NB4 (cell line): ENCODE measurements at regions not wholly inside any gene's neighbourhood (a gene's known extent, or its start where the extent isn't known, plus 50 kb on each side); places are given as distances from the start of the nearest gene placed in this dataset.
A peak's percentile ranks its signal among the peaks of the same experiment; 100 is the strongest.

Experiments
- DNase-seq: peaks from one replicate; pipeline ENCODE4 v3.0.0; 2010; ENCODE audit warnings: low read depth
- H3K4me3 ChIP-seq: one replicate; pipeline ENCODE4 v1.5.1; 2011; ENCODE audit warnings: mild to moderate bottlenecking, low read depth, low read length, moderate library complexity
- MYC ChIP-seq: IDR thresholded peaks from 2 replicates; pipeline ENCODE4 v1.6.1; 2011; ENCODE audit warnings: low read depth, low read length
- POLR2A ChIP-seq: IDR thresholded peaks from 2 replicates; pipeline ENCODE4 v1.6.1; 2011; ENCODE audit warnings: mild to moderate bottlenecking; ENCODE audit not compliant: insufficient read length; ENCODE audit errors: extremely low read depth
- TF ChIP-seq, protein P1 (sequence below): IDR thresholded peaks from one replicate; pipeline ENCODE4 v1.5.1; 2012; ENCODE audit warnings: low read depth, low read length
- TF ChIP-seq, protein P2 (sequence below): IDR thresholded peaks from 2 replicates; pipeline ENCODE4 v1.6.1; 2011; ENCODE audit warnings: low read depth, low read length

DNA sequence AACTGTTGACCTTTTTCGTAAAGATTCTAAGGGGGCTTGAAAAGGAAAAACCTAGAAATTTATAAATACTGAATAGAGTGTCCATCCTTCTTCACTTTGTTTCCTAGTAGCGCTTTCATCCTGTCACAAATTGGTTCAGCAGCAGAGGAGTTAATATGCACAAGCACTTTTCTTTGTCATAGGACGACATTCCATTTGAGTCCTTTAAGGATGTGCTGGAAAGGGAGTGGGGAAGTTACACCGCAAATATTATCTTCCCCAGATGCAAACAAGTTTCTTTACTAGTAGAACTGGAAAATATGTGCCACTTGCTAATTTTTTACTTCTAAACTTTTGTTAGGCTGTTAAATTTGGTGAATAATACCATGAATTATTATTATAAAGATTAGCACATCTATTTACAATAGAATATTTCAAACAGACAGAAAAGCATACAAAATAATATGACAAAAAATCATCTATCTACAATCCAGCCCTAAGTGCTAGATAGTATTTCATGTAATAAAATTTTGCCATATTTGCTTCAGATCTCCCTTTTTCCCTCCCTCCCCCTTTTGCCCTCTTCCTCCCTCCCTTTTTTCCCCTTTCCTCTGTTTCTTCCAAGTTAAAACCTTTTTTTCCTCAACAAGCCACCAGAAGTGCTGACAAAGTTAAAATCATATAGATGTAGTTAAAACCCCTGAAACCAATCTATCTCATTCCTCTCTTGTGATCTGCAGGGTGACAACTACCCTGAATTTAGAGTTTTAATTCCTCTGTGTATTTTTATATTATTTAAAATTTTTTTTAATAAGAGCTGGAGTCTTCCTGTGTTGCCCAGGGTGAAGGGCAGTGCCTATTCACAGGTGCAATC is 50.5 kb upstream of the MAP4K3 start:
- DNase-seq: no peak
- no peak overlapping the region for H3K4me3 ChIP-seq
- no peak for TF ChIP-seq MYC
- TF ChIP-seq, protein P1, sequence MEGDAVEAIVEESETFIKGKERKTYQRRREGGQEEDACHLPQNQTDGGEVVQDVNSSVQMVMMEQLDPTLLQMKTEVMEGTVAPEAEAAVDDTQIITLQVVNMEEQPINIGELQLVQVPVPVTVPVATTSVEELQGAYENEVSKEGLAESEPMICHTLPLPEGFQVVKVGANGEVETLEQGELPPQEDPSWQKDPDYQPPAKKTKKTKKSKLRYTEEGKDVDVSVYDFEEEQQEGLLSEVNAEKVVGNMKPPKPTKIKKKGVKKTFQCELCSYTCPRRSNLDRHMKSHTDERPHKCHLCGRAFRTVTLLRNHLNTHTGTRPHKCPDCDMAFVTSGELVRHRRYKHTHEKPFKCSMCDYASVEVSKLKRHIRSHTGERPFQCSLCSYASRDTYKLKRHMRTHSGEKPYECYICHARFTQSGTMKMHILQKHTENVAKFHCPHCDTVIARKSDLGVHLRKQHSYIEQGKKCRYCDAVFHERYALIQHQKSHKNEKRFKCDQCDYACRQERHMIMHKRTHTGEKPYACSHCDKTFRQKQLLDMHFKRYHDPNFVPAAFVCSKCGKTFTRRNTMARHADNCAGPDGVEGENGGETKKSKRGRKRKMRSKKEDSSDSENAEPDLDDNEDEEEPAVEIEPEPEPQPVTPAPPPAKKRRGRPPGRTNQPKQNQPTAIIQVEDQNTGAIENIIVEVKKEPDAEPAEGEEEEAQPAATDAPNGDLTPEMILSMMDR: no peak
- TF ChIP-seq POLR2A: no peak

DNA sequence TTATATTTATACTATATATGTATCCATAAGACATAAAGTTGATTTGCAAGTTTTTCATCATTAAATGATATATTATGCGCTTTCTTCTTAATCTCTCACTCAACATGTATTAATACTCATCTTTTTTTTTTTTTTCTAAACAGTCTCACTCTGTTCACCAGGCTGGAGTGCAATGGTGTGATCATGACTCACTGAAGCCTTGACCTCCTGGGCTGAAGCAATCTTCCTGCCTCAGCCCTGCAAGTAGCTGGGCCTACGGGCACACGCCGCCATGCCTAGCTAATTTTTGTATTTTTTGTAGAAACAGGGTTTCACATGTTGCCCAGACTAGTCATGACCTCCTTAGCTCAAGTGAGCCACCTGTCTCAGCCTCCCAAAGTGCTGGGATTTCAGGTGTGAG is 51.4 kb upstream of the MAP4K3 start:
- no peak for TF ChIP-seq POLR2A
- TF ChIP-seq, protein P2, sequence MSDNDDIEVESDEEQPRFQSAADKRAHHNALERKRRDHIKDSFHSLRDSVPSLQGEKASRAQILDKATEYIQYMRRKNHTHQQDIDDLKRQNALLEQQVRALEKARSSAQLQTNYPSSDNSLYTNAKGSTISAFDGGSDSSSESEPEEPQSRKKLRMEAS: no peak
- TF ChIP-seq MYC: no peak
- TF ChIP-seq, protein P1: no peak
- peak; percentile 80 for DNase-seq
- no peak overlapping the region for H3K4me3 ChIP-seq

DNA sequence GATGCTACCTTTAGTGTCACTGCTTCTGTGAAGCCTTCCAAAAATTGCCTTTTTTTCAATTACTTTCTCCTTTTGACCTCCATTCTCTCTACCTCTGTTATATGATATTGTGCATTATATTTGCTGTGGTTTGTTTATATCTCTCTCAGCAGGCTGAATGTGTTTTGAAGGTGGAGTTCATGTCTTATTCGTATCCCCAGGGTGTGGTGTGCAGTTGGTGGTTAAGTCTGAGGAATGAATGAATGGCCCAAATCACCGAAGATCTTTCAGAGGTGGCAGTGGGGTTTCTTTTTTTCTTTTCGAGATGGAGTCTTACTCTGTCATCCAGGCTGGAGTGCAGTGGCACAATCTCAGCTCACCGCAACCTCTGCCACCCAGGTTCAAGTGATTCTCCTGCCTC is 53.5 kb upstream of the MAP4K3 start:
- TF ChIP-seq, protein P2: no peak
- TF ChIP-seq, protein P1: no peak
- TF ChIP-seq MYC (no peak), POLR2A (no peak)
- no peak overlapping the region for H3K4me3 ChIP-seq
- no peak for DNase-seq

DNA sequence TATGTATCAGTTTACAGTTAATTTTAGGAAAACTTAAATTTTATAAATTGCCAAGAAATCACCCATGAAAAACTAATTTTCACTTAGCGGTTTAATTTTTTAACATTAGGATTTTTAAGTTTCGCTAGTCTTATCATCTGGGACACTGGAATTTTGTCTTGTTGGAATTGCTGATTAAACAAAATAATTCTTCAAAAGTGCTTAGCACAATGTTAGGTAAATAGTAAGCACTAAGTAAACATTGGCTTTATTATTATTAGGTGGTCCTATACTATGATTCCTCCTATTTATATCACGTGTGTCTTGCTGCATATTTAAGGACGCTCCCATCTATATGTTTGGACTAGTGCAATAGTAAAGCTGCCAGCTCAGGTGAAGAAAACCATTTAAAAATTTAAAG is 54.6 kb upstream of the MAP4K3 start:
- TF ChIP-seq, protein P2: no peak
- TF ChIP-seq MYC (no peak), POLR2A (no peak)
- TF ChIP-seq, protein P1: no peak
- no peak overlapping the region for H3K4me3 ChIP-seq
- no peak for DNase-seq

DNA sequence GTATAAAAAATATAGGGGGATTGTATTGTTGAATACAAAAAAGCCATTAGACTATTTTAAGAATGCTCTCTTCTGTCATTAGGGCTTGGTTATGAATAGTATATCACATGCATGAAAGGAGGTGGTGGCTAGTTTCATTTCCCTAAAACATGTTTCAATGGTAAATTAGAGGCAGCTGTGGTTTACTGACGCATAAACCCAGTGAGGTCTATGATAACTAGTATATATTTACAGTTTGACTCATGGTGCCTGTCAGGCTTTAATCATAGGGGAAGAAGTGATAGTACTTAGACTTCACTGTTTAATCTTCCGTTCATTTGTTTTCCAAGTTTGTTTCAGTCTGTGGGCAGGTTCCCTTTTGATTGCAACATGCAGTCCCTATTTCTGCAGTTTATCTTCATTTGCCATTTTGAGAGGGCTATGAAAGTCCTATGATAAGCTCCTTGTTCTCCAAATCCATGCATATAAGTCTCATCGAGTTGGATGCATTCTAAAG is 55.1 kb upstream of the MAP4K3 start:
- TF ChIP-seq MYC: no peak
- TF ChIP-seq, protein P2: no peak
- TF ChIP-seq POLR2A: no peak
- TF ChIP-seq, protein P1: no peak
- peak; percentile 92 for DNase-seq
- peak overlapping the region; percentile 1 for H3K4me3 ChIP-seq

DNA sequence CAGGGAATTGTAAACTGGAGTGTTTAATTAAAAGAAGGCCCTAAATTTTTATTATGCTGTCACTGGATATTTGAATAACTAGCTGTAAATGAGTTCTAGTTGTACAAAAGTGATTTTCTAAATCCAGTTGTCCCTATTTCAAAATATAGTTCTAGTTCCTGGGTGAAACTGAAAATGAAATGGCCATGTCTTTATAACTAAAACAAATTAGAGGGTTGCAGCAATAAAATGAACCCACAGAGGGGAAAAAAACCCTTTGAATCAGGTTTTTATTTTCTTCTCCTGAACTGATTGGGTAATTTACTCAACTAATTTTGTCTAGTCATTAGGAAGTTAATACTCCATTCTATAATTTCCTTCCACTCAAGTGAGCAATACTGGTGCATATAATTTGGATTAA is 55.6 kb upstream of the MAP4K3 start:
- TF ChIP-seq, protein P2: no peak
- TF ChIP-seq, protein P1: no peak
- no peak for TF ChIP-seq POLR2A
- no peak for TF ChIP-seq MYC
- no peak for DNase-seq
- peak overlapping the region; percentile 1 for H3K4me3 ChIP-seq
